ENCODE measurements at regions not wholly inside any gene's neighbourhood (a gene's known extent, or its start where the extent isn't known, plus 50 kb on each side); places are given as distances from the start of the nearest gene placed in this dataset.

DNA sequence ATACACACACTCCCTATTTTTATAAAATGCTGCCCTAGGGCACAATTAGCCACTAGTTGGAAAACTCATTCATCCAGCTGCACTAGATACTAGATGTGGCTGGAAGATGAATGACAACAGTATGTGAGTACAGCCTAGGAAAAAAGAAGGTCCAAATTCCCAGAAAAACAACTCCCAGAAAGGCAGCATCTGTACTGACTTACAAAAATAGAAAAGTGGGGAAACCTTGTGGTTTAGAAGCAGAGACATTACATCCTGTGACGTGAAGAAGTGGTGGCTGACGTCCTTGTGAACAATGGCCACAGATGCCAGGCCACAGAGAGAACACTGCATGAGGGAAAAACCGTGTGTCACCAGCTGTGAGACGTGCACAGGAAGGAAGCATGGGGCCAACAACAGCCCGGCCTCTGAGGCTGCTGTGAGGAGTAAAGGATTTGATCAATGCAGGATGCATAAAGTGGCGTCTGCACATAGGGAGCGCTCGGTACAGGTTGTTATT is 81.2 kb downstream of the SPRY1 start:
- ChIA-PET CTCF (ENCODE audit: unreplicated experiment) (interaction anchor here (0.8 kb wide), 1 partner anchor 28 kb away, joined by 4 read pairs; no protein-coding TSS in a partner anchor), POLR2A (interaction anchor here (1.2 to 2.7 kb wide), 5 partner anchors 10 to 87 kb away, joined by 4 to 11 read pairs (median 4); no protein-coding TSS in a partner anchor)
- peaks cover 31% of the 10 kb centered on the region for H3K4me1 ChIP-seq (ENCODE audit: insufficient read depth, low read length, poor library complexity, severe bottlenecking)
- no TSS peak for BruUV-seq (replicated peaks)
- DNase-seq (ENCODE audit: low spot score), result peak; percentile 70
- H4K20me1 ChIP-seq (ENCODE audit: insufficient read depth, low read length), result no peaks in the 10 kb centered on the region
- H3K4me3 ChIP-seq (ENCODE audit: low read depth, low read length, poor library complexity, severe bottlenecking), result peak overlapping the region; percentile 38
- H3K36me3 ChIP-seq (ENCODE audit: insufficient read depth, low read length), result no peaks in the 10 kb centered on the region
- intact Hi-C loops (cut with micrococcal nuclease; ENCODE audit: unreplicated experiment), result no loop called here
- no peak for TF ChIP-seq EZH2phosphoT487 (IDR thresholded peaks at IDR 0.05; ENCODE audit: borderline replicate concordance, low read depth, low read length)
- TF ChIP-seq, protein P1, sequence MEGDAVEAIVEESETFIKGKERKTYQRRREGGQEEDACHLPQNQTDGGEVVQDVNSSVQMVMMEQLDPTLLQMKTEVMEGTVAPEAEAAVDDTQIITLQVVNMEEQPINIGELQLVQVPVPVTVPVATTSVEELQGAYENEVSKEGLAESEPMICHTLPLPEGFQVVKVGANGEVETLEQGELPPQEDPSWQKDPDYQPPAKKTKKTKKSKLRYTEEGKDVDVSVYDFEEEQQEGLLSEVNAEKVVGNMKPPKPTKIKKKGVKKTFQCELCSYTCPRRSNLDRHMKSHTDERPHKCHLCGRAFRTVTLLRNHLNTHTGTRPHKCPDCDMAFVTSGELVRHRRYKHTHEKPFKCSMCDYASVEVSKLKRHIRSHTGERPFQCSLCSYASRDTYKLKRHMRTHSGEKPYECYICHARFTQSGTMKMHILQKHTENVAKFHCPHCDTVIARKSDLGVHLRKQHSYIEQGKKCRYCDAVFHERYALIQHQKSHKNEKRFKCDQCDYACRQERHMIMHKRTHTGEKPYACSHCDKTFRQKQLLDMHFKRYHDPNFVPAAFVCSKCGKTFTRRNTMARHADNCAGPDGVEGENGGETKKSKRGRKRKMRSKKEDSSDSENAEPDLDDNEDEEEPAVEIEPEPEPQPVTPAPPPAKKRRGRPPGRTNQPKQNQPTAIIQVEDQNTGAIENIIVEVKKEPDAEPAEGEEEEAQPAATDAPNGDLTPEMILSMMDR (conservative IDR thresholded peaks at IDR 0.05; ENCODE audit: low read length), result no peak
- peak overlapping the region; percentile 68 for H3K4me2 ChIP-seq (ENCODE audit: low read length)
- H3K9me2 ChIP-seq (ENCODE audit: insufficient read depth, low read length), result no peaks in the 10 kb centered on the region
- no peaks in the 10 kb centered on the region for H3K9me3 ChIP-seq (ENCODE audit: low read length)
- peak overlapping the region; percentile 43 for H3K27ac ChIP-seq (ENCODE audit: low read depth, low read length, poor library complexity, severe bottlenecking)
- no peaks in the 10 kb centered on the region for H3K79me2 ChIP-seq (ENCODE audit: insufficient read depth, low read depth, low read length)
- H2AFZ ChIP-seq (ENCODE audit: low read length), result peak overlapping the region; percentile 98

DNA sequence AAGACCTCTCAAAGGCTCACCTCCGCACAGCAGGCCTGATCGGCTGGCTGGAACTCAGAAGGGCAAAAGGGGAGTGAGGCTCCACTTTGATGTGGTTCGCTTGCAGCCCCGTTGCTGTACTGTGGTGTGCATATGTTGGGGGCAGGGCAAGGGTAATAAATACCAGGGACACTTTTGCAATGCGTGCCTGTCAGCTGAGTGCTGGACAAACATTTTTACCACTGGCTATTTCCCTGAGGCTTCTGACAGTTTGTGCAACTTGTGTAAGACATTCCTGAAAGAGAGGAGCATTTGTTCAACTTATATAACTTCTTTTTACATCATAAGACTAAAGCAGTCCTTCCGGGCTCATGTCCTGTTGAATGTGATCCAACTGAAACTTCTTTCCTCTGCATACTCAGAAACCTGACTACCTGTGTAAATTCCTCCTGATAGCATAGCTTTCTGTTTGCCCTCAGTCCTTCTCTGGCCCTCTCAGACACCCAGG is 82.3 kb downstream of the SPRY1 start:
- Histone ChIP-seq H3K36me3 (ENCODE audit: insufficient read depth, low read length) (no peaks in the 10 kb centered on the region), H3K9me3 (ENCODE audit: low read length) (no peaks in the 10 kb centered on the region), H3K4me3 (ENCODE audit: low read depth, low read length, poor library complexity, severe bottlenecking) (peak overlapping the region; percentile 38), H3K4me1 (ENCODE audit: insufficient read depth, low read length, poor library complexity, severe bottlenecking) (peaks cover 31% of the 10 kb centered on the region), H3K4me2 (ENCODE audit: low read length) (peak overlapping the region; percentile 68), H2AFZ (ENCODE audit: low read length) (peak overlapping the region; percentile 98), H4K20me1 (ENCODE audit: insufficient read depth, low read length) (no peaks in the 10 kb centered on the region), H3K9me2 (ENCODE audit: insufficient read depth, low read length) (no peaks in the 10 kb centered on the region), H3K79me2 (ENCODE audit: insufficient read depth, low read depth, low read length) (no peaks in the 10 kb centered on the region), H3K27ac (ENCODE audit: low read depth, low read length, poor library complexity, severe bottlenecking) (peak overlapping the region; percentile 43)
- intact Hi-C loops (cut with micrococcal nuclease; ENCODE audit: unreplicated experiment), result no loop called here
- ChIA-PET CTCF (ENCODE audit: unreplicated experiment) (interaction anchor here (0.8 kb wide), 2 partner anchors 30 to 154 kb away, joined by 3 to 4 read pairs; no protein-coding TSS in a partner anchor), POLR2A (interaction anchor here (0.6 to 2.7 kb wide), 19 partner anchors 9 to 88 kb away, joined by 3 to 11 read pairs (median 4); no protein-coding TSS in a partner anchor)
- no peak for TF ChIP-seq EZH2phosphoT487 (IDR thresholded peaks at IDR 0.05; ENCODE audit: borderline replicate concordance, low read depth, low read length)
- TF ChIP-seq, protein P1 (conservative IDR thresholded peaks at IDR 0.05; ENCODE audit: low read length), result no peak
- no TSS peak for BruUV-seq (replicated peaks)
- peak; percentile 78 for DNase-seq (ENCODE audit: low spot score)

GRCh38 chr4:123479944-123480343 is 83.3 kb downstream of the SPRY1 start:
- Histone ChIP-seq H3K9me3 (ENCODE audit: low read length) (no peaks in the 10 kb centered on the region), H3K4me2 (ENCODE audit: low read length) (peak overlapping the region; percentile 68), H3K9me2 (ENCODE audit: insufficient read depth, low read length) (no peaks in the 10 kb centered on the region), H3K36me3 (ENCODE audit: insufficient read depth, low read length) (no peaks in the 10 kb centered on the region), H2AFZ (ENCODE audit: low read length) (peak overlapping the region; percentile 98; the same call in 1 of the 2 replicates), H3K4me3 (ENCODE audit: low read depth, low read length, poor library complexity, severe bottlenecking) (no peak overlapping the region), H3K4me1 (ENCODE audit: insufficient read depth, low read length, poor library complexity, severe bottlenecking) (peaks cover 31% of the 10 kb centered on the region), H3K27ac (ENCODE audit: low read depth, low read length, poor library complexity, severe bottlenecking) (no peak overlapping the region), H3K79me2 (ENCODE audit: insufficient read depth, low read depth, low read length) (no peaks in the 10 kb centered on the region), H4K20me1 (ENCODE audit: insufficient read depth, low read length) (no peaks in the 10 kb centered on the region)
- intact Hi-C loops (cut with micrococcal nuclease; ENCODE audit: unreplicated experiment), result no loop called here
- no TSS peak for BruUV-seq (replicated peaks)
- DNase-seq (ENCODE audit: low spot score), result peak; percentile 20
- ChIA-PET CTCF (ENCODE audit: unreplicated experiment) (no interaction called here), POLR2A (interaction anchor here (0.6 to 2.7 kb wide), 14 partner anchors 7 to 73 kb away, joined by 3 to 11 read pairs (median 4); no protein-coding TSS in a partner anchor)
- TF ChIP-seq, protein P1 (conservative IDR thresholded peaks at IDR 0.05; ENCODE audit: low read length), result no peak
- no peak for TF ChIP-seq EZH2phosphoT487 (IDR thresholded peaks at IDR 0.05; ENCODE audit: borderline replicate concordance, low read depth, low read length)

Data from OCI-LY7 (cell line).